ENCODE measurements at regions not wholly inside any gene's neighbourhood (a gene's known extent, or its start where the extent isn't known, plus 50 kb on each side); places are given as distances from the start of the nearest gene placed in this dataset.
"Not testable (repeated sequence)": the region's sequence is repeated elsewhere in the genome, so short reads cannot be mapped to it uniquely, and the experiment has no call there.

DNA sequence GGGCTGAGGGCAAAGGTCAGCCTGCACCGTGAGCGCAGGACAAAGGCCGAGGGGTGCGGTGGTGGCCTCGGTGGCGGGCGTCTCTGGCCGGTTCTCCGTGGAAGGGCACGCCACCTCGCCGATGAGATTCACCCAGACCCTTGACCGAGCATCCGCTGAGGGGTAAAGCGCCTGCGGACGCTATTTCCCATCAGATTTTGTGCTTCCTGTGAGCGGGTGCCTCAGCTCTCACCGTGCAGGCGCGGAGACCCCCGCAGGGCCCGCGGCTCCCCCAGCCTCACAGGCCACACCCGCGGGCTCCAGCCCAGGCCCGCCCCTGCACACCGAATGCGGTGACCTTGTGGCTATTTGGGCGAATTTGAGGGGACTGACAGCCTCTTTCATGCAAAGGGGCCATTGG is 348.0 kb downstream of the TEX29 start:
- Histone ChIP-seq H3K4me3 (no peak overlapping the region), H3K27me3 (no peaks in the 10 kb centered on the region), H3K36me3 (no peaks in the 10 kb centered on the region), H3K9me3 (no peaks in the 10 kb centered on the region), H3K27ac (no peak overlapping the region), H3K4me1 (peaks cover 0 to 9% (median 0%) of the 10 kb centered on the region in 3 donors)
- TF ChIP-seq POLR2A (IDR thresholded peaks at IDR 0.05), result no peak
- DNase-seq, result no peak
- intact Hi-C loops (cut with DNase I), result no loop called here
- WGBS, 2 donors, result 92 to 93% methylated on average over 7 to 12 of the region's 30 CpGs

DNA sequence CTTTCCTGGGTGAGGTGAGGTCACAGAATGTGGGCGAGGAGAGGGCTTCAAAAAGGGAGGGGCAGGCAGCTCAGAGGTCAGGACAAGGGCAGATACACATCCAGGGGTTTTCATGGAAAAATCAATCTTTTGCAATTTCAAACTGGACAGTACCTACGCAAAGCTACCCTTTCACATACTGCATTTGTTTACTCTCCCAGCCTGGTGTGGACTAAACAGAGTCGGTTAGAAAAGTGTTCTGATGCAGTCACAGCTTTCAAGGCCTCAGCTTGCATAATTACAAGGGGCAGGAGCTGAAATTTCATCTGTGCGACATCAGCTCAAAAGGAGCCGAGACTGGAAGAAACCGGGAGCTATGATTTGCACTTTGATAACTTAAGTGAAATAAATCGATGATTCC is 351.8 kb downstream of the TEX29 start:
- H3K36me3 ChIP-seq; intact Hi-C loops (cut with DNase I); H3K4me1 ChIP-seq; H3K4me3 ChIP-seq; H3K27ac ChIP-seq; H3K9me3 ChIP-seq; H3K27me3 ChIP-seq; DNase-seq: not testable (repeated sequence)
- 75% methylated on average over 2 of the region's 7 CpGs; no CpG with 5 or more reads in 1 of the 2 donors for WGBS, 2 donors

DNA sequence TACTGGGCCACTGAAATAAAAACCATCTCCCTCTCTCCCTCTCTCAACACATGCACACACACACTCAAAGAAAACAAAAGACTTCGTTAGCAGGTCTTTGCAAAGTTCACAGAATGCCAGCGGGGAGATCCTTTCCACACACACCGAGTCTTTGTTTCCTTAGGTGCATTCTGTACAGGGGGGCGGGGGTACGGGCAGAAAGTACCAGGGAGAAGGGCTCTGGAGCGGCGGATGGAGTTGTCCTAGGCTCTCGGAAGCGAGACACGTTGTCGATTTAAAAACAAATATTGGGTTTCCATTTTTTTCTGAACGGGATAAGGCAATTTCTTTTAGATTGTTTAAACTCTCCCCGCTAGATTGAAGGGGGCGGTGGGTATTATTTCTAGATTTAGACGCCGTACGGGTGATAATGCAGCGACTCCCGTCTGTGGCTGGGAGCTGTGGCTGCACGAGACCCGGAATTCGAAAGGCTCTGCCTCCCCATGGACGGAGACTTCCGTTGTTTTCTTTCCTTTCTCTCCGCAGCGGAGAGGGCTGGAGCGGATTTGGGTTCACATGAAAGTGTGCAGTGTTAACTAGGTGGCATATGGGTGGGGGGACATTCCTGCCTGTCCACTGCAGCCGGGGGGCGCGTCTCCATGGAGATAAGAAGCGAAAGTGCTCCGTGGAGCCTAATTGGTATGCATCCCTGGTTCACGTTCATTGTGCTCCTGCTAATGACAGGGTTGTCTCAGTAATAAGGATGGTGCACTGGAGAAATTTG is 357.9 kb downstream of the TEX29 start:
- H3K4me1 ChIP-seq; H3K4me3 ChIP-seq; H3K27me3 ChIP-seq; intact Hi-C loops (cut with DNase I); H3K27ac ChIP-seq; H3K9me3 ChIP-seq; DNase-seq; H3K36me3 ChIP-seq: not testable (repeated sequence)
- WGBS, 2 donors, result no CpG with 5 or more reads among the region's 33 CpGs

DNA sequence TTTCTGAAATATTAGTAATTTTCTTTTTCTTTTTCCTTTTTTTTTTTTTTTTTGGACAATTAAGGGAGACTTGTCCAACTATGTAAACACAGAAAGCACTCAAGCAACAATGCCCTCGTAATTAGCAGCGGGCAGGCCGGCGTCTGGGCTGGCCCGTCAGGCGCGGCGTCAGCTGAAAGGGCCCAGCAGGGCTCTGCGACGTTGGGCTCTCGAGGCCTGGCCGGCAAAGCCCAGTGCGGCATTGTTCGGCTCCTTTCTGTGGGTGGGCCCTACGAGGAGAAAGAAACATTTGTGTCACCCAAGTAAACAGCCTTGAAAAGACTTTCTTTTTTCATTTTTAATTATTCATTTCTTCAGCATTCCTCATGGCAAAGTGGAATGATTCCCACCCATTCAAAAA is 359.2 kb downstream of the TEX29 start:
- intact Hi-C loops (cut with DNase I); H3K4me1 ChIP-seq: not testable (repeated sequence)

DNA sequence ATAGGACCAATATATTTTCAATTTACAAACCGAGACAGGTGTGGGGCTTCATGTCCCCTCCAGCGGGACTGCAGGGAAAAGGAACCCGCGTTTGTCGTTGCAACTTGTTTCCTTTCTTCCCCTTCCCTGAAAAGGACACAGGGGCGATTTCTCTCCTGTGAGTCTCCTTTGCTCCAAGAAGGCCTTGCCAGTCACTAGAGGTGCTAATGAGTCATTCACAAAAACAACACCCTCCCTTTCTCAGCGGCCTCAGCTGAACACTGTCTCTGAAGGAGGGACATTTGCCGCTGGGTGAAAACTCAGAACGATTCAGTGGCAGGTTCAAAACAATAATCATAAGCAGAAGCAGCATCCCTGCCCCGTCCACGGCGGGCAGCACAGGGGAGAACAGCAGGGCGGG is 359.7 kb downstream of the TEX29 start:
- H3K4me1 ChIP-seq; H3K27me3 ChIP-seq; H3K4me3 ChIP-seq; DNase-seq; intact Hi-C loops (cut with DNase I); H3K36me3 ChIP-seq; H3K9me3 ChIP-seq; H3K27ac ChIP-seq: not testable (repeated sequence)
- no CpG with 5 or more reads among the region's 13 CpGs for WGBS, 2 donors

More for the DNA sequence above, 359.2 kb downstream of the TEX29 start:
- not testable (repeated sequence) for H3K4me3 ChIP-seq, H3K9me3 ChIP-seq, H3K27me3 ChIP-seq, H3K36me3 ChIP-seq, DNase-seq, H3K27ac ChIP-seq
- no CpG with 5 or more reads among the region's 15 CpGs for WGBS, 2 donors

DNA sequence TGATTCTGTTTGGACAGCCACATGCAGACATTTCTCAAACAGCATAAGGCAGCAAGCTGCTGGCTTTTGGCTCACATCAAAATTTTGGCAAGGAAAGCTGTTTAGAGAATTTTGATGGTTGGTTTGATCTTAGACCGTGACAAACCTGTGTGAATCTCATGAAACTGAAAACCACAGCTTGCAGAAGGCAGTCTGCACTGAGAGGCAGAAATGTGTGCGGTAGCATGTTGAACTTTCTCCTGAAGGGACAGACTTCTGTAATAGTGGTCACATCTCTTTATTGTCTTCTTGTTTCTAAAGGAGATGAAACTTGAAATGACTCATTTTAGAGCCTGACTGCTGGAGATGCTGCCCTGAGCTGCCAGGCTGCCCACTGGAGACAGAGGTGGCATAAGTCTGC is 371.6 kb downstream of the TEX29 start:
- H3K9me3 ChIP-seq; DNase-seq; H3K27ac ChIP-seq; H3K36me3 ChIP-seq; intact Hi-C loops (cut with DNase I); H3K27me3 ChIP-seq; H3K4me3 ChIP-seq; H3K4me1 ChIP-seq: not testable (repeated sequence)
- no CpG with 5 or more reads among the region's 2 CpGs for WGBS, 2 donors

DNA sequence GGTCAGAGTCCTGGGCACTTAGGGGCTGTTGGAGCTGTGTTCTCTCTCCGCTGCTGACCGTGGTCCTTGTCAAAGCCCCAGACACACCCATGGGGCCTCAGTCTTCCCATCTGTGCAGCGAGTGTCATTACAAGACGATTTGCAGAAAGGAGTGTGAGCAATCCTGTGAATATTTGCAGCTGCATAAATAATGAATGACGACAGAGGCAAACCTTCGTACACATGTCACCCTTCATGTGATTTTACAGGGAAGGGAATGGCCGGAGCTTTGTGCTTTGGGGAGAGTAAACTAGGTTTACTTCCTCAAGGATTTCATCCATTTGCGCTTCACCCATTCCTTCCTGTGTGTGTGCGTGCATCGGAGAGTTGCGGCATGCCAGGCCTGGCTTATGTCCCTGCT is 370.8 kb upstream of the SOX1 start:
- H3K27me3 ChIP-seq; H3K4me3 ChIP-seq; intact Hi-C loops (cut with DNase I); DNase-seq; H3K27ac ChIP-seq; H3K4me1 ChIP-seq; H3K36me3 ChIP-seq; H3K9me3 ChIP-seq: not testable (repeated sequence)
- no CpG with 5 or more reads among the region's 11 CpGs for WGBS, 2 donors

DNA sequence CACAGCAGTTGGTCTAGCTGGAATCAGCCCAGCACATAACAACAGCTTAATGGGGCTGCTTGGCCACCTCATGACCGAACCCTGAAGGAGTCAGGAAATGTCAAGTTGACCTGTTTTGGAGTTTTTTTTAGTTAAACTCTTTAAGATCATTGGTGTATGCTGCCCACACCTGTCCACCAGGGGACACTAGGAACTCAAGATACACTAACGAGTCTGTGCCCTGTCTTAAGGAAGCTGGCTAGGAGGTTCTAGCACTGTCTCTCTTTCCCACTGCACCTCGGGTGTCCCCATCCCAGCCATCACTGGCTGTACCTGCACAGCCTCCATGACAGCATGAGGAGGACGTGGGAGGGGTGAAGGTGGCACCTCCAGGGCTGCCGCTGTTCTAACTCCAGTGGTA is 364.9 kb upstream of the SOX1 start:
- H3K4me1 ChIP-seq; H3K4me3 ChIP-seq; H3K27ac ChIP-seq; H3K27me3 ChIP-seq; H3K36me3 ChIP-seq; intact Hi-C loops (cut with DNase I); H3K9me3 ChIP-seq; DNase-seq: not testable (repeated sequence)
- WGBS, 2 donors, result no CpG with 5 or more reads among the region's 5 CpGs
